ENCODE measurements at regions not wholly inside any gene's neighbourhood (a gene's known extent, or its start where the extent isn't known, plus 50 kb on each side); places are given as distances from the start of the nearest gene placed in this dataset.

GRCh38 chr20:63099456-63100173 is 92.9 kb upstream of the BHLHE23 start:
- no peak for DNase-seq

GRCh38 chr20:63098195-63098810 is 91.5 kb upstream of the BHLHE23 start:
- DNase-seq = no peak

GRCh38 chr20:63097336-63097831 is 90.6 kb upstream of the BHLHE23 start:
- no peak for DNase-seq

GRCh38 chr20:63096681-63097335 is 90.0 kb upstream of the BHLHE23 start:
- no peak for DNase-seq

GRCh38 chr20:63095718-63096654 is 89.2 kb upstream of the BHLHE23 start:
- DNase-seq = no peak

- no peak for DNase-seq
These were observed 88.2 kb upstream of the BHLHE23 start for GRCh38 chr20:63094767-63095499.

GRCh38 chr20:63093966-63094766 is 87.4 kb upstream of the BHLHE23 start:
- DNase-seq = no peak

GRCh38 chr20:63092660-63093215 is 86.0 kb upstream of the BHLHE23 start:
- DNase-seq = no peak

- DNase-seq = no peak
These were observed 85.3 kb upstream of the BHLHE23 start for GRCh38 chr20:63091901-63092659.

- DNase-seq = no peak
These were observed 84.2 kb upstream of the BHLHE23 start for GRCh38 chr20:63090682-63091571.

GRCh38 chr20:63090052-63090451 is 83.3 kb upstream of the BHLHE23 start:
- no peak for DNase-seq

GRCh38 chr20:63089051-63089907 is 82.5 kb upstream of the BHLHE23 start:
- DNase-seq = no peak

GRCh38 chr20:63087872-63088680 is 81.3 kb upstream of the BHLHE23 start:
- DNase-seq = no peak

GRCh38 chr20:63087236-63087871 is 80.6 kb upstream of the BHLHE23 start:
- DNase-seq = no peak

GRCh38 chr20:63086421-63087235 is 79.9 kb upstream of the BHLHE23 start:
- DNase-seq = no peak

Measured in activated T-cell treated with anti-CD3 and anti-CD28 coated beads for 4 hours (primary cell).